IMR-90 (cell line): ENCODE measurements at regions not wholly inside any gene's neighbourhood (a gene's known extent, or its start where the extent isn't known, plus 50 kb on each side); places are given as distances from the start of the nearest gene placed in this dataset.

Experiments
- ATAC-seq: fragments of 200-7000 bp; cut with Tn5 transposase; 2 replicates; pipeline ENCODE4 v1.9.1; 2020; ENCODE audit warnings: low read depth, mild to moderate bottlenecking, moderate library complexity
- BruUV-seq: library from RNA; stranded (reverse); fragments of 400-500 nt; replicated peaks from 2 replicates; lab custom pipeline; 2021; lab: Mats Ljungman, UMichigan
- CTCF ChIA-PET: fragments of 300-600 bp; formaldehyde crosslinking; extraction: SDS; loops from one replicate; lab custom pipeline; 2021; ENCODE audit warnings: antibody characterized with exemption; lab: Yijun Ruan, JAX
- POLR2A ChIA-PET: fragments of 300-600 bp; sonication (Branson Sonifier 250); formaldehyde crosslinking; loops from one replicate; lab custom pipeline; 2022; ENCODE audit warnings: antibody characterized with exemption; ENCODE audit not compliant: unreplicated experiment; lab: Charles Lee
- DNase-seq: peaks from one replicate; pipeline ENCODE4 v3.0.0; 2013
- H2AFZ ChIP-seq: replicated peaks from 2 replicates; pipeline ENCODE3; 2013; ENCODE audit warnings: low read length, mild to moderate bottlenecking; ENCODE audit not compliant: poor library complexity
- H2AK5ac ChIP-seq: 2 replicates; pipeline ENCODE4 v1.6.1; 2013; ENCODE audit warnings: low read depth, low read length, inconsistent platforms
- H2AK9ac ChIP-seq: replicated peaks from 2 replicates; pipeline ENCODE3; 2013; ENCODE audit warnings: mild to moderate bottlenecking, low read depth, low read length, moderate library complexity; ENCODE audit not compliant: poor library complexity
- H2BK120ac ChIP-seq: 2 replicates; pipeline ENCODE4 v1.6.1; 2013; ENCODE audit warnings: low read depth, low read length, inconsistent platforms
- H2BK15ac ChIP-seq: 3 replicates; pipeline ENCODE4 v1.6.1; 2013; ENCODE audit warnings: low read depth, low read length, inconsistent platforms
- H2BK20ac ChIP-seq: 2 replicates; pipeline ENCODE4 v1.6.1; 2013; ENCODE audit warnings: low read depth, mild to moderate bottlenecking, inconsistent platforms, low read length, moderate library complexity
- H2BK5ac ChIP-seq: 2 replicates; pipeline ENCODE4 v1.6.1; 2013; ENCODE audit warnings: mild to moderate bottlenecking, low read depth, low read length, inconsistent platforms; ENCODE audit not compliant: poor library complexity, severe bottlenecking
- H3K14ac ChIP-seq: replicated peaks from 2 replicates; pipeline ENCODE4 v1.6.1; 2013; ENCODE audit warnings: low read depth, low read length, inconsistent platforms
- H3K18ac ChIP-seq: 2 replicates; pipeline ENCODE4 v1.6.1; 2013; ENCODE audit warnings: low read depth, low read length, control low read depth
- H3K23ac ChIP-seq: 2 replicates; pipeline ENCODE4 v1.6.1; 2013; ENCODE audit warnings: low read depth, low read length, inconsistent platforms
- H3K27ac ChIP-seq: 2 replicates; pipeline ENCODE4 v1.5.1; 2013; ENCODE audit warnings: mild to moderate bottlenecking, control low read depth, low read length; ENCODE audit not compliant: insufficient read depth
- H3K27me3 ChIP-seq: 2 replicates; pipeline ENCODE4 v1.6.1; 2013; ENCODE audit warnings: low read length; ENCODE audit not compliant: control insufficient read depth, insufficient read depth
- H3K36me3 ChIP-seq: 2 replicates; pipeline ENCODE4 v1.6.1; 2013; ENCODE audit warnings: low read length, mixed read lengths; ENCODE audit not compliant: control insufficient read depth, insufficient read depth
- H3K4ac ChIP-seq: 2 replicates; pipeline ENCODE4 v1.6.1; 2013; ENCODE audit warnings: low read depth, low read length, inconsistent platforms
- H3K4me1 ChIP-seq: 2 replicates; pipeline ENCODE4 v1.6.1; 2013; ENCODE audit warnings: low read length, mixed read lengths; ENCODE audit not compliant: control insufficient read depth, insufficient read depth
- H3K4me2 ChIP-seq: 2 replicates; pipeline ENCODE4 v1.6.1; 2013; ENCODE audit warnings: low read depth, mild to moderate bottlenecking, control low read depth, low read length, moderate library complexity
- H3K4me3 ChIP-seq: 2 replicates; pipeline ENCODE4 v1.5.1; 2013; ENCODE audit warnings: low read depth, mild to moderate bottlenecking, control low read depth, low read length, moderate library complexity; ENCODE audit not compliant: insufficient read depth
- H3K56ac ChIP-seq: 2 replicates; pipeline ENCODE4 v1.6.1; 2013; ENCODE audit warnings: low read length, inconsistent platforms; ENCODE audit not compliant: insufficient read depth; ENCODE audit errors: extremely low read depth
- H3K79me1 ChIP-seq, 2 experiments: 2 replicates each; pipeline ENCODE4 v1.6.1; 2013; ENCODE audit warnings: low read length in 2 of 2, inconsistent platforms in 1 of 2, low read depth in 1 of 2
- H3K9ac ChIP-seq: 2 replicates; pipeline ENCODE4 v1.6.1; 2013; ENCODE audit warnings: low read depth, low read length, control low read depth
- H3K9me1 ChIP-seq: 2 replicates; pipeline ENCODE4 v1.6.1; 2013; ENCODE audit warnings: low read length, inconsistent platforms; ENCODE audit not compliant: insufficient read depth
- H3K9me3 ChIP-seq: 2 replicates; pipeline ENCODE4 v1.6.1; 2013; ENCODE audit warnings: low read length; ENCODE audit not compliant: control insufficient read depth, insufficient read depth
- H4K20me1 ChIP-seq: 2 replicates; pipeline ENCODE4 v1.6.1; 2013; ENCODE audit warnings: low read length, inconsistent platforms; ENCODE audit not compliant: insufficient read depth
- H4K5ac ChIP-seq: 2 replicates; pipeline ENCODE4 v1.6.1; 2013; ENCODE audit warnings: mild to moderate bottlenecking, low read depth, low read length, control low read depth
- H4K8ac ChIP-seq, 2 experiments: 2 replicates each; pipeline ENCODE4 v1.6.1; 2013; ENCODE audit warnings: low read depth in 2 of 2, low read length in 2 of 2, control low read depth in 1 of 2, inconsistent platforms in 1 of 2
- H4K91ac ChIP-seq: 2 replicates; pipeline ENCODE4 v1.6.1; 2013; ENCODE audit warnings: low read depth, low read length, inconsistent platforms; ENCODE audit not compliant: insufficient read depth
- BHLHE40 ChIP-seq: fragments of 150-350 bp; IDR thresholded peaks from 2 replicates; pipeline ENCODE4 v1.6.1; 2016; ENCODE audit warnings: mild to moderate bottlenecking, low read depth, low read length
- CEBPB ChIP-seq: IDR thresholded peaks from 2 replicates; pipeline ENCODE4 v1.6.1; 2012; ENCODE audit warnings: low read depth, low read length, improper control_type of control experiment
- CHD1 ChIP-seq: IDR thresholded peaks from 2 replicates; pipeline ENCODE4 v1.6.1; 2012; ENCODE audit warnings: low read depth, low read length, improper control_type of control experiment
- CTCF ChIP-seq: conservative IDR thresholded peaks from 2 replicates; pipeline ENCODE4 v1.5.1; 2012; ENCODE audit warnings: mild to moderate bottlenecking, low read depth, low read length, improper control_type of control experiment
- FOS ChIP-seq: fragments of 150-350 bp; IDR thresholded peaks from 2 replicates; pipeline ENCODE4 v1.6.1; 2016; ENCODE audit warnings: low read depth, low read length
- MXI1 ChIP-seq: IDR thresholded peaks from 2 replicates; pipeline ENCODE4 v1.6.1; 2012; ENCODE audit warnings: low read depth, mild to moderate bottlenecking, low read length, moderate library complexity, borderline replicate concordance
- RAD21 ChIP-seq: IDR thresholded peaks from 2 replicates; pipeline ENCODE4 v1.6.1; 2012; ENCODE audit warnings: low read length, improper control_type of control experiment
- RFX5 ChIP-seq: IDR thresholded peaks from 2 replicates; pipeline ENCODE4 v1.8.0; 2012; ENCODE audit warnings: low read depth, mild to moderate bottlenecking, low read length, moderate library complexity
- SMC3 ChIP-seq: fragments of 150-350 bp; IDR thresholded peaks from 2 replicates; pipeline ENCODE4 v1.6.1; 2016; ENCODE audit warnings: low read depth, mild to moderate bottlenecking, antibody characterized with exemption, low read length, moderate library complexity
- USF2 ChIP-seq: fragments of 150-350 bp; IDR thresholded peaks from 2 replicates; pipeline ENCODE4 v1.6.1; 2017; ENCODE audit warnings: mild to moderate bottlenecking, antibody characterized with exemption, low read length, low read depth
- WGBS, 2 experiments: methylation state at CpG; one replicate each; pipeline versions ENCODE4 v1.1.5 to v1.1.7; 2013; ENCODE audit warnings: missing lambda C conversion rate in 2 of 2; ENCODE audit not compliant: insufficient read length in 1 of 2; ENCODE audit errors: extremely low coverage in 2 of 2; 5-methylcytosine and 5-hydroxymethylcytosine counted together
- dilution Hi-C: fragments of 300-500 bp; cut with HindIII; formaldehyde crosslinking; loops from one replicate; pipeline ENCODE4 v1.14.3; 2018; ENCODE audit warnings: low sequenced_read_pairs; ENCODE audit not compliant: unreplicated experiment
- in situ Hi-C: fragments of 300-500 bp; cut with MboI; formaldehyde crosslinking; loops from 3 replicates; pipeline ENCODE4 v1.14.3; 2019; ENCODE audit warnings: low sequenced_read_pairs, inconsistent platforms, mixed read lengths
- intact Hi-C: fragments of 100-400 bp; cut with micrococcal nuclease; formaldehyde crosslinking; loops from 2 replicates; pipeline ENCODE4 v1.10.0; 2022

GRCh38 chr4:160493206-160493605, 1390.3 kb downstream of the RAPGEF2 start:
- H4K5ac ChIP-seq: no peak overlapping the region
- CTCF ChIA-PET: no interaction called here

More at GRCh38 chr4:160493206-160493605, 1390.3 kb downstream of the RAPGEF2 start:
- H3K4me2 ChIP-seq: no peak overlapping the region
- no peak overlapping the region for H2BK15ac ChIP-seq
- no peak overlapping the region for H2BK120ac ChIP-seq
- no peaks in the 10 kb centered on the region for H3K27me3 ChIP-seq
- POLR2A ChIA-PET: no interaction called here
- H4K91ac ChIP-seq: no peak overlapping the region
- H4K8ac ChIP-seq: no peak overlapping the region
- no peaks in the 10 kb centered on the region for H3K36me3 ChIP-seq
- no peak overlapping the region for H3K9ac ChIP-seq
- no peak overlapping the region for H2AK5ac ChIP-seq
- H3K9me1 ChIP-seq: no peaks in the 10 kb centered on the region
- BruUV-seq: no TSS peak
- no CpG with 5 or more reads among the region's 1 CpG for WGBS, 2 experiments
- no peak overlapping the region for H3K18ac ChIP-seq
- H3K27ac ChIP-seq: no peak overlapping the region
- in situ Hi-C loops: no loop called here
- no peaks in the 10 kb centered on the region for H3K79me1 ChIP-seq
- no peaks in the 10 kb centered on the region for H4K20me1 ChIP-seq
- H2BK5ac ChIP-seq: no peak overlapping the region
- H3K9me3 ChIP-seq: 0 out of 2 replicates have a peak, but pooled peaks cover 4% of the 10 kb centered on the region
- no peak overlapping the region for H3K4me3 ChIP-seq
- no peak for ATAC-seq
- no peaks in the 10 kb centered on the region for H3K4me1 ChIP-seq
- no peak overlapping the region for H3K23ac ChIP-seq
- no peak overlapping the region for H2BK20ac ChIP-seq
- H3K56ac ChIP-seq: no peak overlapping the region
- TF ChIP-seq FOS (no peak), CHD1 (no peak), MXI1 (no peak), CEBPB (no peak), RFX5 (no peak), BHLHE40 (no peak), CTCF (no peak), USF2 (no peak), RAD21 (no peak), SMC3 (no peak)
- intact Hi-C loops: no loop called here
- H2AK9ac ChIP-seq: no peak overlapping the region
- H3K4ac ChIP-seq: no peak overlapping the region
- dilution Hi-C loops: no loop called here
- no peak overlapping the region for H3K14ac ChIP-seq
- no peak overlapping the region for H2AFZ ChIP-seq
- no peak for DNase-seq
